ENCODE measurements at regions not wholly inside any gene's neighbourhood (a gene's known extent, or its start where the extent isn't known, plus 50 kb on each side); places are given as distances from the start of the nearest gene placed in this dataset.

GRCh38 chr6:150470131-150470530 is 101.3 kb downstream of the IYD start:
- no peak for DNase-seq (ENCODE audit: low read depth)
- H3K4me3 ChIP-seq (ENCODE audit: low read depth, low read length) = no peak overlapping the region
- TF ChIP-seq, protein P1, sequence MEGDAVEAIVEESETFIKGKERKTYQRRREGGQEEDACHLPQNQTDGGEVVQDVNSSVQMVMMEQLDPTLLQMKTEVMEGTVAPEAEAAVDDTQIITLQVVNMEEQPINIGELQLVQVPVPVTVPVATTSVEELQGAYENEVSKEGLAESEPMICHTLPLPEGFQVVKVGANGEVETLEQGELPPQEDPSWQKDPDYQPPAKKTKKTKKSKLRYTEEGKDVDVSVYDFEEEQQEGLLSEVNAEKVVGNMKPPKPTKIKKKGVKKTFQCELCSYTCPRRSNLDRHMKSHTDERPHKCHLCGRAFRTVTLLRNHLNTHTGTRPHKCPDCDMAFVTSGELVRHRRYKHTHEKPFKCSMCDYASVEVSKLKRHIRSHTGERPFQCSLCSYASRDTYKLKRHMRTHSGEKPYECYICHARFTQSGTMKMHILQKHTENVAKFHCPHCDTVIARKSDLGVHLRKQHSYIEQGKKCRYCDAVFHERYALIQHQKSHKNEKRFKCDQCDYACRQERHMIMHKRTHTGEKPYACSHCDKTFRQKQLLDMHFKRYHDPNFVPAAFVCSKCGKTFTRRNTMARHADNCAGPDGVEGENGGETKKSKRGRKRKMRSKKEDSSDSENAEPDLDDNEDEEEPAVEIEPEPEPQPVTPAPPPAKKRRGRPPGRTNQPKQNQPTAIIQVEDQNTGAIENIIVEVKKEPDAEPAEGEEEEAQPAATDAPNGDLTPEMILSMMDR (conservative IDR thresholded peaks at IDR 0.05; ENCODE audit: low read depth, low read length) = no peak

DNA sequence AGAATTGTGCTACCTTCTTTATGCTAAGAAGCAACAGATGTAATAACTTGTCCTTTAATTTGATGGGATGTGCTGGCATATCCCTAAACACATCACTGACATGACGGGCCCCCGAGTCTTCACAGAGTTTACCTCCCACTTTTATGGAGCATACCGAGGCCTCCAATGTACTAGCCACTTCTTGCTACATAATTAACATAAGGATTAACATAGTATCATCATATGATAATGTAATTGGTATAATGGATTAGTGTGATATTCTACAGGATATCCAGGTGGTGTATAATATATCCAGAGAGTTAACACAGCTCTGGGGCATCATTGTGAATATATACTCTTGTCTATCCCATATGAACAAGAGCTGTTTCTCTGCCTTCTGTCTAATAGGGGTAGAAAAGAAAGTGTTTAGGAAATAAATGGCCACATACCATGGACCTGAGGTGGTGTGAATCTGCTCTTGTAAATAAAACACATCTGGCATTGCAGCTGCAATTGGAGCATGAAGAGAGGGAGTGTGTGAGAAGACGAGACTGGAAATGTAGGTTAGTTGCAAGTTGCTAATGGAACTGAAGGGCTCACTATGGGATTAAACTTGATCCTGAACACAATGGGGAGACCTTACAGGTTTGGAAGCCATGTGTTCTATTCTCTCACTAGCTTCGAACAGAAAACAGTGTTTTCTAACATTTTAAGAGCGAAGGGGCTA is 102.3 kb downstream of the IYD start:
- H3K4me3 ChIP-seq (ENCODE audit: low read depth, low read length) = no peak overlapping the region
- DNase-seq (ENCODE audit: low read depth) = no peak

DNA sequence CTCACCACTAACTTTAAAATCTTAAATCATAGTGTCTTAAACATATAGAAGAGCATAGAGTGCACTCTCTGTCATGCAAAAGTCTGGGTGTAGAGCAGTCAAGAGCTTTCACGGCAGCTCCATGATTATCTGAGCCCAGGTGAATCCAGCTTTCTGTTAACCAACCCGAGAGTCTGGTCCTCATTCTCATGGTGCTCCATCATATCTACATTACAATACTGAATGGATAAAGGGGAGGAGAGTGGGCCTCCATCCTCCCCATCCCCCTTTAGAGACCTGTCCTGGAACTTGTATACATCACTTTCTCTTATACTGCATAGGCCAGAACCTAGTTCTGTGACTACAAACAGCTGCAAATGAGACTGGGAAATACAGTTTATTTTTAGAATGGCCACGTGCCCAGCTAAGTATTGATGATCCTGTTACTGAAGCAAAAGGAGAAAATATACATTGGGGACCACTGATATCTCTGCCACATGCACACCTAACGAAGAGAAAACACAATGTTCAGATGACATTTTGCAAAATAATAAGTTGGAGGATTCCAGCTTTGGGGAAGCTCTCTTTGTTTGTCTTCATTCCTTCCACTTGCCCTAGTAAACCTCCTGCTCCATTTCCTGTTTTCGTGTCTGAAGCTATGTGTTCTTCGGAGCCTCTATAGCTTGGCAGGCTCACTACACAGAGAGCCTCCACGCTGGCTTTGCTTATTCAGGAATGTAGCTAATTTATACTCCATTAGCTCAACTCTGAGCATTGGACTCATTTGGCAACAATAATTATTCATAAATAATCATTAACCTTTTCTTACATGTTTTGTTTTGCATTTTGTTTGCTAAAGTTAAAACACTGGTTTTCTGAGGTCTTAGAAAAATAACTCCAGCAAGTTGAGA is 110.1 kb downstream of the IYD start:
- no peak for DNase-seq (ENCODE audit: low read depth)
- no peak overlapping the region for H3K4me3 ChIP-seq (ENCODE audit: low read depth, low read length)
- TF ChIP-seq, protein P1 (conservative IDR thresholded peaks at IDR 0.05; ENCODE audit: low read depth, low read length) = no peak

More for the DNA sequence above, 102.3 kb downstream of the IYD start:
- TF ChIP-seq, protein P1 (conservative IDR thresholded peaks at IDR 0.05; ENCODE audit: low read depth, low read length) = no peak

GRCh38 chr6:150482883-150483409 is 114.1 kb downstream of the IYD start:
- TF ChIP-seq, protein P1 (conservative IDR thresholded peaks at IDR 0.05; ENCODE audit: low read depth, low read length) = no peak
- DNase-seq (ENCODE audit: low read depth) = no peak
- no peak overlapping the region for H3K4me3 ChIP-seq (ENCODE audit: low read depth, low read length)

DNA sequence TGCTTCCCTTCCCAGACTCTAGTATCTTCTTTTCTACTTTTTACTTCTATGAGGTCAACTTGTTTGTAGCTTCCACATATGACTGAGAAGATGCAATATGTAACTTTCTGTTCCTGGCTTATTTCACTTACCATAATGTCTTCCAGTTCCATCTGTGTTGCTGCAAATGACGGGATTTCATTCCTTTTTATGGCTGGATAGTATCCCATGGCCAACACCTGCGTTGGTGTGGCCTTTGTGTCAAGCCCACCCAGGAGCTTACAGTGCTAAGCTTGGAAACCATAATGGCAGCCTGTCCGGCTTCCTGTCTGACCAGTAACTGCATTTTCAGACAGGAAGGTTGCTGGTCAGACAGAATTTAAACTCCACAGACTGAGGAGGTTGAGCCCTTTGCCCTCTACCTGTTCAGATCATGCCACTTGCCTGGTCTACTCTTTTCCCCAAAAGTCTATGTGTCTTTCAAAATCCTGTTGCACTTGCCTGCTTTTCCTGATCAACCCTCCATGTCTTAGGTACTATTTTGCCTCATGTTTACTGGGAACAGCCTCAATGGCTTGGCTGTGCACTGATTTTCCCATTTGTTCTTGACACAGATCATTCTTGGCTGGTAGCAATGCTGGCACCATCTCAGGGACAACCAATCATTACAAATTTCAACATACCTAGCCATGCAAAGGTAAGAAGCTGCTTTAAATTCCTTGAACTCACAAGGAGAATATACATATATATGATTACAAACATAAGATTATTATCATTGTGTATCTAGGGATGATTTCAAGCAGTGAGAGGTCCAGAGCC is 114.3 kb upstream of the PLEKHG1 start:
- no peak overlapping the region for H3K4me3 ChIP-seq (ENCODE audit: low read depth, low read length)
- TF ChIP-seq, protein P1 (conservative IDR thresholded peaks at IDR 0.05; ENCODE audit: low read depth, low read length) = no peak
- no peak for DNase-seq (ENCODE audit: low read depth)

GRCh38 chr6:150486048-150486447 is 113.6 kb upstream of the PLEKHG1 start:
- no peak overlapping the region for H3K4me3 ChIP-seq (ENCODE audit: low read depth, low read length)
- TF ChIP-seq, protein P1 (conservative IDR thresholded peaks at IDR 0.05; ENCODE audit: low read depth, low read length) = no peak
- no peak for DNase-seq (ENCODE audit: low read depth)

All from epithelial cell of proximal tubule (primary cell).